HL-60/S4 treated with retinoic acid at 250 ng/mL for 4 days and 3 days (cell line): ENCODE measurements at regions not wholly inside any gene's neighbourhood (a gene's known extent, or its start where the extent isn't known, plus 50 kb on each side); places are given as distances from the start of the nearest gene placed in this dataset.

Source experiments
- in situ Hi-C: fragments of 300-500 bp; cut with MboI; formaldehyde crosslinking; loops from 2 replicates; pipeline ENCODE4 v1.7.0; 2022; ENCODE audit warnings: low sequenced_read_pairs

GRCh38 chr2:120933693-120934573 lies 198.3 kb downstream of the GLI2 start:
- in situ Hi-C loops, result no loop called here

- in situ Hi-C loops, result no loop called here
These were observed 199.1 kb downstream of the GLI2 start for GRCh38 chr2:120934574-120935338.

GRCh38 chr2:120935339-120936313 lies 200.0 kb downstream of the GLI2 start:
- in situ Hi-C loops, result no loop called here

- in situ Hi-C loops, result no loop called here
These were observed 201.0 kb downstream of the GLI2 start for GRCh38 chr2:120936476-120937334.

- in situ Hi-C loops, result no loop called here
These were observed 202.0 kb downstream of the GLI2 start for GRCh38 chr2:120937686-120938044.

GRCh38 chr2:120938045-120938771 lies 202.5 kb downstream of the GLI2 start:
- in situ Hi-C loops, result no loop called here

- in situ Hi-C loops, result no loop called here
These were observed 204.1 kb downstream of the GLI2 start for GRCh38 chr2:120939595-120940318.

- in situ Hi-C loops, result no loop called here
These were observed 204.6 kb downstream of the GLI2 start for GRCh38 chr2:120940319-120940696.

GRCh38 chr2:120940726-120941256 lies 205.1 kb downstream of the GLI2 start:
- in situ Hi-C loops, result no loop called here

- in situ Hi-C loops, result no loop called here
These were observed 206.0 kb downstream of the GLI2 start for GRCh38 chr2:120941571-120942120.

- in situ Hi-C loops, result no loop called here
These were observed 207.0 kb downstream of the GLI2 start for GRCh38 chr2:120942658-120943057.

GRCh38 chr2:120943403-120944034 lies 207.9 kb downstream of the GLI2 start:
- in situ Hi-C loops, result no loop called here

GRCh38 chr2:120944575-120944974 lies 208.9 kb downstream of the GLI2 start:
- in situ Hi-C loops, result no loop called here

GRCh38 chr2:120945091-120945490 lies 209.4 kb downstream of the GLI2 start:
- in situ Hi-C loops, result no loop called here

- in situ Hi-C loops, result no loop called here
These were observed 210.3 kb downstream of the GLI2 start for GRCh38 chr2:120945832-120946499.

GRCh38 chr2:120947327-120947726 lies 211.7 kb downstream of the GLI2 start:
- in situ Hi-C loops, result no loop called here

GRCh38 chr2:120947982-120948661 lies 212.5 kb downstream of the GLI2 start:
- in situ Hi-C loops, result no loop called here
